A549 (cell line): ENCODE measurements at regions not wholly inside any gene's neighbourhood (a gene's known extent, or its start where the extent isn't known, plus 50 kb on each side); places are given as distances from the start of the nearest gene placed in this dataset.

Experiments used
- ATAC-seq, 2 experiments: fragments of 200-7000 bp in 1 of 2; fragments of >200 bp in 1 of 2; cut with Nextera tagmentation in 1 of 2; cut with Tn5 transposase in 1 of 2; 3 replicates each; pipeline versions ENCODE4 v1.8.0 to v1.9.1; 2018 to 2020; ENCODE audit warnings: mild to moderate bottlenecking in 1 of 2, moderate library complexity in 1 of 2
- CTCF ChIA-PET: fragments of 300-600 bp; sonication (Branson Sonifier 250); formaldehyde crosslinking; extraction: SDS; loops from one replicate; lab custom pipeline; 2021; ENCODE audit warnings: antibody characterized with exemption, inconsistent platforms; lab: Yijun Ruan, JAX
- POLR2A ChIA-PET: fragments of 350-600 bp; formaldehyde crosslinking; extraction: SDS; loops from one replicate; lab custom pipeline; 2021; ENCODE audit warnings: antibody characterized with exemption, inconsistent platforms; lab: Yijun Ruan, JAX
- DNase-seq, 2 experiments: peaks; one replicate each; pipeline versions ENCODE4 v3.0.0 to v3.0.0-alpha.2; 2011 to 2016; ENCODE audit warnings: low read depth in 1 of 2, low spot score in 1 of 2
- FAIRE-seq: peaks from 2 replicates; lab custom pipeline; 2011; peaks lifted over from hg19 to GRCh38; lab: Jason Lieb, UNC
- H3K27ac ChIP-seq, 2 experiments: fragments of >200 bp; sonication (Bioruptor Twin); formaldehyde crosslinking; 3 replicates each; pipeline ENCODE4 v1.5.1; 2016 to 2017
- H3K4me1 ChIP-seq: fragments of >200 bp; sonication (Bioruptor Twin); formaldehyde crosslinking; 3 replicates; pipeline ENCODE4 v1.6.1; 2016
- H3K4me2 ChIP-seq: fragments of >200 bp; sonication (Bioruptor Twin); formaldehyde crosslinking; 3 replicates; pipeline ENCODE4 v1.6.1; 2016
- H3K4me3 ChIP-seq: fragments of >200 bp; sonication (Bioruptor Twin); formaldehyde crosslinking; 3 replicates; pipeline ENCODE4 v1.5.1; 2016
- H3K9me3 ChIP-seq: fragments of >200 bp; sonication (Bioruptor Twin); formaldehyde crosslinking; 3 replicates; pipeline ENCODE4 v1.6.1; 2016
- ATOH8 ChIP-seq: fragments of 250-450 bp; sonication (Bioruptor Pico); IDR thresholded peaks from 2 replicates; pipeline ENCODE4 v1.5.0; 2020; ENCODE audit warnings: low read depth, mild to moderate bottlenecking, moderate library complexity
- EHF ChIP-seq: fragments of 250-450 bp; sonication (Bioruptor Pico); IDR thresholded peaks from 2 replicates; pipeline ENCODE4 v1.5.0; 2020; ENCODE audit warnings: mild to moderate bottlenecking
- EHMT2 ChIP-seq: fragments of 200-600 bp; sonication (generic); IDR thresholded peaks from 2 replicates; pipeline ENCODE4 v1.6.1; 2016; ENCODE audit warnings: antibody characterized with exemption, low read depth, mild to moderate bottlenecking, moderate library complexity
- ELK1 ChIP-seq: fragments of 150-350 bp; IDR thresholded peaks from 2 replicates; pipeline ENCODE4 v1.6.1; 2014; ENCODE audit warnings: low read depth, mild to moderate bottlenecking, low read length
- EP300 ChIP-seq, 2 experiments: fragments of >200 bp; sonication (Bioruptor Twin); formaldehyde crosslinking; IDR thresholded peaks; 2 replicates in 1 of 2; 3 replicates in 1 of 2; pipeline ENCODE4 v1.6.1; 2016 to 2017
- HDAC2 ChIP-seq: fragments of 200-600 bp; sonication (generic); IDR thresholded peaks from 2 replicates; pipeline ENCODE4 v1.6.1; 2016
- HOXB5 ChIP-seq: fragments of 250-450 bp; sonication (Bioruptor Pico); IDR thresholded peaks from 2 replicates; pipeline ENCODE4 v1.5.0; 2020; ENCODE audit warnings: mild to moderate bottlenecking, moderate library complexity
- KDM1A ChIP-seq: fragments of 200-600 bp; sonication (generic); IDR thresholded peaks from 2 replicates; pipeline ENCODE4 v1.6.1; 2016; ENCODE audit warnings: low read depth, mild to moderate bottlenecking
- MAZ ChIP-seq: fragments of 150-350 bp; IDR thresholded peaks from 2 replicates; pipeline ENCODE4 v1.6.1; 2014; ENCODE audit warnings: antibody characterized with exemption, low read depth, low read length, borderline replicate concordance
- MYC ChIP-seq: IDR thresholded peaks from 2 replicates; pipeline ENCODE4 v1.6.1; 2012; ENCODE audit warnings: mild to moderate bottlenecking, inconsistent platforms, low read length, improper control_type of control experiment, borderline replicate concordance
- NPAS2 ChIP-seq: fragments of 250-450 bp; sonication (Bioruptor Pico); IDR thresholded peaks from 2 replicates; pipeline ENCODE4 v1.8.0; 2022; ENCODE audit warnings: mild to moderate bottlenecking, moderate library complexity, borderline replicate concordance
- POLR2A ChIP-seq: IDR thresholded peaks from 2 replicates; pipeline ENCODE4 v1.6.1; 2012; ENCODE audit warnings: mild to moderate bottlenecking, low read length
- POLR2AphosphoS2 ChIP-seq: conservative IDR thresholded peaks from 2 replicates; pipeline ENCODE4 v1.6.1; 2012; ENCODE audit warnings: low read length, improper control_type of control experiment, inconsistent platforms
- RFX5 ChIP-seq: fragments of 450-650 bp; IDR thresholded peaks from 2 replicates; pipeline ENCODE4 v1.7.1; 2014; ENCODE audit warnings: antibody characterized with exemption, mild to moderate bottlenecking, moderate library complexity
- TFCP2L1 ChIP-seq: fragments of 250-450 bp; sonication (Bioruptor Pico); IDR thresholded peaks from 2 replicates; pipeline ENCODE4 v1.5.0; 2021; ENCODE audit warnings: mild to moderate bottlenecking
- TP53 ChIP-seq: fragments of 250-450 bp; sonication (Bioruptor Pico); IDR thresholded peaks from 2 replicates; pipeline ENCODE4 v1.5.0; 2021; ENCODE audit warnings: mild to moderate bottlenecking, moderate library complexity
- USF2 ChIP-seq: fragments of 450-650 bp; IDR thresholded peaks from 2 replicates; pipeline ENCODE4 v1.6.1; 2014; ENCODE audit warnings: antibody characterized with exemption
- ZC3H11A ChIP-seq: fragments of 450-650 bp; IDR thresholded peaks from 2 replicates; pipeline ENCODE4 v1.6.1; 2014; ENCODE audit warnings: antibody characterized with exemption, mild to moderate bottlenecking
- ZFP36 ChIP-seq: fragments of 450-650 bp; IDR thresholded peaks from 2 replicates; pipeline ENCODE4 v1.6.1; 2014; ENCODE audit warnings: borderline replicate concordance; ENCODE audit not compliant: partially characterized antibody
- ZSCAN20 ChIP-seq: fragments of 250-450 bp; sonication (Bioruptor Pico); IDR thresholded peaks from 2 replicates; pipeline ENCODE4 v1.8.0; 2022; ENCODE audit warnings: mild to moderate bottlenecking, moderate library complexity
- WGBS: methylation state at CpG from one replicate; pipeline ENCODE4 v1.1.6; 2017; ENCODE audit errors: missing lambda C conversion rate; 5-methylcytosine and 5-hydroxymethylcytosine counted together
- TF ChIP-seq, protein P1 (sequence below): fragments of 200-600 bp; sonication (generic); IDR thresholded peaks from 2 replicates; pipeline ENCODE4 v1.6.1; 2016; ENCODE audit warnings: antibody characterized with exemption, mild to moderate bottlenecking, moderate library complexity

GRCh38 chr12:127431177-127431576 lies 835.8 kb upstream of the TMEM132C start (continued):
- no peak for TF ChIP-seq ZFP36
- no peak for TF ChIP-seq ATOH8

GRCh38 chr12:127431594-127431993 lies 835.4 kb upstream of the TMEM132C start:
- FAIRE-seq (no peak), ATAC-seq (no peak)
- CTCF ChIA-PET = no interaction called here
- 5% methylated on average over 5 of the region's 5 CpGs for WGBS
- Histone ChIP-seq H3K4me2 (no peak overlapping the region), H3K27ac (no peak overlapping the region), H3K9me3 (no peaks in the 10 kb centered on the region)
- no peak for TF ChIP-seq TFCP2L1 (CRISPR knock-in tag)
- TF ChIP-seq, all 56 proteins: peak for 0
- no peak for DNase-seq
- Histone ChIP-seq H3K4me1 (no peaks in the 10 kb centered on the region), H3K4me3 (no peak overlapping the region)
- POLR2A ChIA-PET = no interaction called here

DNA sequence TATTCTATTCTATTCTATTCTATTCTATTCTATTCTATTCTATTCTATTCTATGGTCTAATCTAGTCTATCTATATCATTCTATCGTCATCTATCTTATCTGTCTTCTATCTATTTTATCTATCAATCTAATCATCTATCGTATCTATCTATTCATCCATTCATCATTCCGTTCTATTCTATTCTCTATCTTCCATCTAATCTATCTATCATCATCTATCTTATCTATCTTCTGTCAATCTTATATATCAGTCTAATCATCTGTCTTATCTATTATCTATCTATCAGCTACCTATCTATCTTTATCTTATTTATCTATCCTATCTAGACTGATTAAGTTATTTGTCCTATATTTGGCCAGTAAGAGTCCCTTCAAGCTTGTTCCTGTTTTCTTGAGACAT lies 831.5 kb upstream of the TMEM132C start:
- no peaks in the 10 kb centered on the region for H3K9me3 ChIP-seq
- no peak overlapping the region for H3K4me2 ChIP-seq
- no peak for TF ChIP-seq MYC
- TF ChIP-seq EHMT2 = no peak
- TF ChIP-seq ZSCAN20 = no peak
- TF ChIP-seq EP300 (IDR thresholded peaks at IDR 0.05) = no peak
- no peak for TF ChIP-seq ZC3H11A
- TF ChIP-seq POLR2A = no peak
- no peak for TF ChIP-seq TP53 (CRISPR knock-in tag)
- no peak for TF ChIP-seq NPAS2 (CRISPR knock-in tag)
- no peak for TF ChIP-seq POLR2AphosphoS2
- TF ChIP-seq KDM1A = no peak
- TF ChIP-seq, protein P1, sequence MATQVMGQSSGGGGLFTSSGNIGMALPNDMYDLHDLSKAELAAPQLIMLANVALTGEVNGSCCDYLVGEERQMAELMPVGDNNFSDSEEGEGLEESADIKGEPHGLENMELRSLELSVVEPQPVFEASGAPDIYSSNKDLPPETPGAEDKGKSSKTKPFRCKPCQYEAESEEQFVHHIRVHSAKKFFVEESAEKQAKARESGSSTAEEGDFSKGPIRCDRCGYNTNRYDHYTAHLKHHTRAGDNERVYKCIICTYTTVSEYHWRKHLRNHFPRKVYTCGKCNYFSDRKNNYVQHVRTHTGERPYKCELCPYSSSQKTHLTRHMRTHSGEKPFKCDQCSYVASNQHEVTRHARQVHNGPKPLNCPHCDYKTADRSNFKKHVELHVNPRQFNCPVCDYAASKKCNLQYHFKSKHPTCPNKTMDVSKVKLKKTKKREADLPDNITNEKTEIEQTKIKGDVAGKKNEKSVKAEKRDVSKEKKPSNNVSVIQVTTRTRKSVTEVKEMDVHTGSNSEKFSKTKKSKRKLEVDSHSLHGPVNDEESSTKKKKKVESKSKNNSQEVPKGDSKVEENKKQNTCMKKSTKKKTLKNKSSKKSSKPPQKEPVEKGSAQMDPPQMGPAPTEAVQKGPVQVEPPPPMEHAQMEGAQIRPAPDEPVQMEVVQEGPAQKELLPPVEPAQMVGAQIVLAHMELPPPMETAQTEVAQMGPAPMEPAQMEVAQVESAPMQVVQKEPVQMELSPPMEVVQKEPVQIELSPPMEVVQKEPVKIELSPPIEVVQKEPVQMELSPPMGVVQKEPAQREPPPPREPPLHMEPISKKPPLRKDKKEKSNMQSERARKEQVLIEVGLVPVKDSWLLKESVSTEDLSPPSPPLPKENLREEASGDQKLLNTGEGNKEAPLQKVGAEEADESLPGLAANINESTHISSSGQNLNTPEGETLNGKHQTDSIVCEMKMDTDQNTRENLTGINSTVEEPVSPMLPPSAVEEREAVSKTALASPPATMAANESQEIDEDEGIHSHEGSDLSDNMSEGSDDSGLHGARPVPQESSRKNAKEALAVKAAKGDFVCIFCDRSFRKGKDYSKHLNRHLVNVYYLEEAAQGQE = no peak
- ATAC-seq (no peak), DNase-seq (no peak), FAIRE-seq (no peak)
- 30% methylated on average over 3 of the region's 3 CpGs for WGBS
- no peak overlapping the region for H3K27ac ChIP-seq
- POLR2A ChIA-PET = no interaction called here
- no peaks in the 10 kb centered on the region for H3K4me1 ChIP-seq
- CTCF ChIA-PET = interaction anchor here (0.6 to 0.7 kb wide), 3 partner anchors 168 to 1044 kb away, joined by 3 read pairs; no protein-coding TSS in a partner anchor
- no peak overlapping the region for H3K4me3 ChIP-seq

GRCh38 chr12:127438512-127439244 lies 828.3 kb upstream of the TMEM132C start:
- 1% methylated on average over 3 of the region's 3 CpGs for WGBS
- no peak for ATAC-seq
- TF ChIP-seq ELK1 = no peak
- no peak for TF ChIP-seq RFX5
- TF ChIP-seq HOXB5 = no peak
- TF ChIP-seq HDAC2 = no peak
- TF ChIP-seq EHF (CRISPR knock-in tag) = no peak
- TF ChIP-seq MAZ = no peak
- TF ChIP-seq USF2 = no peak
- TF ChIP-seq, protein P1 = no peak

More at GRCh38 chr12:127438512-127439244, 828.3 kb upstream of the TMEM132C start:
- H3K9me3 ChIP-seq = no peaks in the 10 kb centered on the region
- CTCF ChIA-PET = no interaction called here
- H3K27ac ChIP-seq = no peak overlapping the region
- H3K4me3 ChIP-seq = no peak overlapping the region
- DNase-seq (no peak), FAIRE-seq (no peak)
- no peak overlapping the region for H3K4me2 ChIP-seq
- POLR2A ChIA-PET = no interaction called here
- no peaks in the 10 kb centered on the region for H3K4me1 ChIP-seq
